ENCODE measurements at regions not wholly inside any gene's neighbourhood (a gene's known extent, or its start where the extent isn't known, plus 50 kb on each side); places are given as distances from the start of the nearest gene placed in this dataset.

DNA sequence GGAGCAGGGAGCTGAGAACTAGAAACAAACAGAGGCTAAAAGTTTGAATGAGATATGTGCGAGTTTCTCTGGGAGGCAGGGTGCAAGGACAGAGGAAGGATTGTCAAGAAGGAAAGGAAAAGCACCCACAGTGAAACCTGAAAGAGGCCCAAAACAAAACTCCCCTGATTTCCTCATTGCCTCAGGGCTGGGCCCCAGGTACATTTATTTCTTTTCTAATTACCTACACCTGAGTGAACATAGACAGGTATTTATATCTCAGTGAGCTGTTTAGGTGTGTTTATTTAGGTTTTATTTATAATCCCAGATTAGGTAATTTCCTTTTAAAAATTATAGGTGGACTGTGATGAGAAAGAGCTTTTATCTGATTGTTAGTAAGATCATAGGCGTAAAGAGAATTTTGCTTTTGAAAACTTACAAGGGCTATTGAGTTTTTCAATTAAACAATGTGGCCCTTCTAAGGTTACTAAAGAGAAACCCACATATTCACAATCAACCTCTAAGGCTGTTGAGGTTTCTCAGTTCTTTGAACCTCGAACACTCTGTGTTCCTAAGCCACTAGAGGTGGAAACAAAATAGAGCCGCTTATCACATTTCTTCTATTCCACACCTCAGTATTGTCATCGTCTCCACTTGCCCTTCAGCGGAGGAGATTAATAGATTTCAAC, 344.8 kb downstream of the ZNF608 start:
- TF ChIP-seq EZH2 (IDR thresholded peaks at IDR 0.05; ENCODE audit: insufficient read depth, poor library complexity, severe bottlenecking) = no peak
- no peak for TF ChIP-seq EZH2phosphoT487 (IDR thresholded peaks at IDR 0.05; ENCODE audit: insufficient read depth, low read depth)
